Astrocyte of the cerebellum (primary cell): ENCODE measurements at regions not wholly inside any gene's neighbourhood (a gene's known extent, or its start where the extent isn't known, plus 50 kb on each side); places are given as distances from the start of the nearest gene placed in this dataset.
A peak's percentile ranks its signal among the peaks of the same experiment; 100 is the strongest.

Experiments used
- DNase-seq: peaks from one replicate; pipeline ENCODE4 v3.0.0-alpha.2; 2011; ENCODE audit warnings: low read depth
- H3K4me3 ChIP-seq: 2 replicates; pipeline ENCODE4 v1.5.1; 2011; ENCODE audit warnings: mild to moderate bottlenecking, low read depth, low read length, moderate library complexity
- in situ Hi-C: cut with HindIII; loops from 2 replicates; pipeline ENCODE4 v1.10.0; 2017; ENCODE audit warnings: low sequenced_read_pairs
- TF ChIP-seq, protein P1 (sequence below): IDR thresholded peaks from 2 replicates; pipeline ENCODE4 v1.5.1; 2012; ENCODE audit warnings: low read length, low read depth, moderate library complexity, mild to moderate bottlenecking; ENCODE audit errors: missing control alignments

DNA sequence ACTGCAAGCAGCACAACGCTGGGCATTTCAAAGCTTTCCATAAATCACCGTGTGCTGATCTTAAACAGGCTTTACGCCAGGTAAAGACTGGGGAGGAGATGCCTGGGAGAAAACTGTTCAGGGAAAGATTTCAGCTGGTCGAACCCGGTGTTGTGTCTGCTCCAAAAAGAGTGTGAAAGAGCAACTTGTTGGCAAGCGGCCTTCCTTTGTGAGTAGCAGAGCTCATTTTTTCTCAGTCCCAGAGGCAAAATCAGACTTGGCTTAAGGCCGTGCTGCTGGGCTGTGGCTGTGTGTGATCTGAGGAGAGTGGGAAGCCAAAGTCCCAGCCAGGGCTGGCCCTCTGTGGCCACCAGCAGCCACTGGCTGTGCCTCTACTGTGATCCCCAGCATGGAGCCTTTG, 75.7 kb upstream of the E2F8 start:
- H3K4me3 ChIP-seq, result no peak overlapping the region
- TF ChIP-seq, protein P1, sequence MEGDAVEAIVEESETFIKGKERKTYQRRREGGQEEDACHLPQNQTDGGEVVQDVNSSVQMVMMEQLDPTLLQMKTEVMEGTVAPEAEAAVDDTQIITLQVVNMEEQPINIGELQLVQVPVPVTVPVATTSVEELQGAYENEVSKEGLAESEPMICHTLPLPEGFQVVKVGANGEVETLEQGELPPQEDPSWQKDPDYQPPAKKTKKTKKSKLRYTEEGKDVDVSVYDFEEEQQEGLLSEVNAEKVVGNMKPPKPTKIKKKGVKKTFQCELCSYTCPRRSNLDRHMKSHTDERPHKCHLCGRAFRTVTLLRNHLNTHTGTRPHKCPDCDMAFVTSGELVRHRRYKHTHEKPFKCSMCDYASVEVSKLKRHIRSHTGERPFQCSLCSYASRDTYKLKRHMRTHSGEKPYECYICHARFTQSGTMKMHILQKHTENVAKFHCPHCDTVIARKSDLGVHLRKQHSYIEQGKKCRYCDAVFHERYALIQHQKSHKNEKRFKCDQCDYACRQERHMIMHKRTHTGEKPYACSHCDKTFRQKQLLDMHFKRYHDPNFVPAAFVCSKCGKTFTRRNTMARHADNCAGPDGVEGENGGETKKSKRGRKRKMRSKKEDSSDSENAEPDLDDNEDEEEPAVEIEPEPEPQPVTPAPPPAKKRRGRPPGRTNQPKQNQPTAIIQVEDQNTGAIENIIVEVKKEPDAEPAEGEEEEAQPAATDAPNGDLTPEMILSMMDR, result no peak
- in situ Hi-C loops, result no loop called here
- peak; percentile 16 for DNase-seq

DNA sequence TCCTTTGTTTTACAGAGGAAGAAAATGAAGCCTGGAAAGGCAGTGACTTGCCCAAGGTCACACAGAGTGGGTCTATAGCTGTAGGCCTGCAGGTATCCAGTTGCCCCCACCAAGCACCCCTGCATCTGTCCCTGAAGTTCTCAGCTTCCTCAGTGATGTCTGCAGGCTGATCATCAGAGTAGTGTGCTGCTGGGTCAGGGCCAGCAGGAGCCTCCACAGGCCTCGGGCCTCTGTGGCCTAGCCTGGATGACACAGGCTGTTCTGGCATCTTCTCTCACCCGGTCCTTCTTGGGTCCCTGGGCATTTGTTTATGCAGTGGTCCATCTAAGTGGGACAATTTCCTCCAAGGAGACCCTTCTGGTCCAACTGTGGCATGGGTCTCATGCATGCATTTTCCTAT, 74.8 kb upstream of the E2F8 start:
- DNase-seq, result no peak
- in situ Hi-C loops, result no loop called here

DNA sequence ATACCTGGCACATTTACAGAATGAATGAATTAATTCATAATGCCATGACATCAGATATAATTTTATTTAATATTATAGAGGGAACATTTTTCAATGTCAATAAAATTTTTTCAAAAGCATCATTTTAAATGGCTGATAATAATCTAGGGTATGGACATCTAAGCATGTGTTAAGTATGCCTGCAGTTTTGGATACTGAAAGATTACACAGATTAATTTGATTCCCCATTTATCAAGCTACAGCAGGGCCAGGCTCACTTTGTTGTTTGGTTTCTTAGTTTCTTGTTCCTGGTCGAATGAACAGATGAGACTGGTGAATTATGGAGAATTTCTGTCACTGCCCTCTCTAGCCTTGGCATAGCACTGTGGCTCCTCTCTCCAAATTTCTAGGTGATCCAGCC, 72.4 kb upstream of the E2F8 start:
- in situ Hi-C loops, result no loop called here
- TF ChIP-seq, protein P1, result no peak
- H3K4me3 ChIP-seq, result no peak overlapping the region
- DNase-seq, result no peak

More for the DNA sequence above, 74.8 kb upstream of the E2F8 start:
- H3K4me3 ChIP-seq, result no peak overlapping the region
- TF ChIP-seq, protein P1, result no peak

DNA sequence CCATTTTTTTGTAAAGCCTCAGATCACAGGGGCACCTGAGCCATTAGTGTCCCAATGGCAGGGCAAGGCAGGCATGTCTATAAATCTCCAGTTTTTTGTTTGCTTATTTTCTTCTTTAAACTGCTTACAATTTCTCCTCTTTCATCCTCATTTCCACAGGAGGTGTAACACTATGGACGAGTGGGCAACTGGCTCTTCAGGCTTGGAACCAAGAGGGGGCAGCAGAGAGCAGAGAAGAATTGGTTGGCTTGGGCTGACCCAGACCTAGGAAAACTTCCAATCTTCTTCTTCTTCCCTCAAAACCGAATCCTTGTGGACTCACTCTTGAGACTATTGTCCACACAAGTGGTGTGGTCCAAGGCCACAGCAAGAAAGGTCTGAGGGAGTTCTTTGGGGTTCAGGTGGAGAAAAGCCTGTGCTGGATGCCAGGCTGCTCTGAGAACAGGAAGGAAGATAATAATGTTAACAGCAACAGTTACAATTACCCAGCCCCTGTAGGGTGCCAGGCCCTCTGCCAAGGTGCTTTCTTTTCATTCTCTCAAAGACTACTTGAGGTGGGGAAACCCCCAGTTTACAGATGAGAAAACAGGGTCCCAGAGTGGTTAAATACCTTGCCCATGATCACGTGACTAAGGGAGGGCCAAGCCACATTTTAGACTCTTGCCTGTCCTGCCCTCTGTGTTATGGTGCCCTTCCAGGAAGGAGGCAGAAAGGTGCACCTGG, 70.7 kb upstream of the E2F8 start:
- H3K4me3 ChIP-seq, result no peak overlapping the region
- in situ Hi-C loops, result no loop called here
- DNase-seq, result peak; percentile 18
- TF ChIP-seq, protein P1, result peak; percentile 94

DNA sequence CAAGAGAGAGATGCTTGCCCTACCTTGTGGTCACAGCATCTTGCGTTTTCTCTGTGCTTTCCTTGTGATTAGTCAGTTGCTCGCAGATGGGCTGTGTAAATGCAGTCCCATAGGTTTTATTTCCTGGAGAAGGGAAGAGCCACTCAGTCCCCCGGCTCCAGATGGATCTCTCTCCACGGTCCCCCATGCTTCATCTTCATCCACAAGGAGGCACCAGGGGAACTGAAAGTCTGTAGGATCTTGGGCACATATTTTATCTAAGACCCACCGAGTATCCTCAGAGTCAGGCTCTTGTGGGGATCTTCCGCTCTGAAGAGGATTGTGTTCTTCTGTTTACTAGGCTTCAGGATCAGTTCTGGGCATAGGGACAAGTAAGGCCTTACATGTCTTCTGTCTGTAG, 66.8 kb upstream of the E2F8 start:
- DNase-seq, result no peak
- TF ChIP-seq, protein P1, result no peak
- in situ Hi-C loops, result no loop called here
- no peak overlapping the region for H3K4me3 ChIP-seq

DNA sequence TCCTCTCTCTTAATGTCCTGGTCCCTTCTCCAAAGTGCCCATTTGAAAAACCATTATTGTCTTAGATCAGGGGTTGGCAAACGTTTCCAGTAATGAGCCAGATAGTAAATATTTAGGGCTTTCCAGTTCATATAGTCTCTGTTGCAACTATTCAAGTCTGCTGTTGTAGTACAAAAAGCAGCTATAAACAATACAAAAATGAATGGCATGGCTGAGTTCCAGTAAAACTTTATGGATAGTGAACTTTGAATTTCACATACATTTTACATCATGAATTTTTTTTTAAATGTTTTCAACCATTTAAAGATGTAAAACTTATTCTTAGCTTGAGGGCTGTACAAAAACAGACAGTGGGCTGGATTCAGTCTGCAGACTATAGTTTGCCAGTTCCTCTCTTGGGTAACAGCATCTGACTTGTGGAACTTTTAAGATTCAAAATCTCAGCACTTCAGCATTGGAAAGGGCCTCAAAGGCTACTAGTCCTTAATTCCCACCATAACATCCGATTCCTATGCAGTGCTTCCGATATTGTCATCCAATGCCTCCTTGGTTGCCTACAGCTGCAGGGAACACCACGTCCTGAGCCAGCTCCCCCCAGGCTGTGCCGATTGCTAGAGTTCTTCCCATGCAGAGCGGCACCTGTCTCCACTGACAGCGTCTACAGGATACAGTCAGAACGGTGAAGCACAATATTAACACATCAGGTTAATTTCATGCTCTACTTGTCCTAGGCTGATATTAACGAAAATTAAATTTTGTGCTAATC, 65.6 kb upstream of the E2F8 start:
- TF ChIP-seq, protein P1, result no peak
- in situ Hi-C loops, result no loop called here
- H3K4me3 ChIP-seq, result no peak overlapping the region
- no peak for DNase-seq
